Trophoblast cell (in vitro differentiated cells and primary cell): ENCODE measurements at regions not wholly inside any gene's neighbourhood (a gene's known extent, or its start where the extent isn't known, plus 50 kb on each side); places are given as distances from the start of the nearest gene placed in this dataset.

Experiments used
- DNase-seq, 2 donors: peaks; one replicate each; pipeline ENCODE4 v3.0.0-alpha.2; 2016
- H2AFZ ChIP-seq: 2 replicates; pipeline ENCODE4 v1.6.1; 2013; ENCODE audit warnings: low read length, moderate library complexity, mild to moderate bottlenecking; ENCODE audit not compliant: insufficient read depth, poor library complexity
- H2AK5ac ChIP-seq: 2 replicates; pipeline ENCODE4 v1.6.1; 2013; ENCODE audit warnings: mild to moderate bottlenecking, low read length
- H2BK120ac ChIP-seq: 2 replicates; pipeline ENCODE4 v1.6.1; 2013; ENCODE audit warnings: low read length, mild to moderate bottlenecking, moderate library complexity; ENCODE audit not compliant: insufficient read depth, poor library complexity
- H2BK12ac ChIP-seq: 2 replicates; pipeline ENCODE4 v1.6.1; 2013; ENCODE audit warnings: mild to moderate bottlenecking, low read length, moderate library complexity
- H2BK5ac ChIP-seq: 2 replicates; pipeline ENCODE4 v1.6.1; 2013; ENCODE audit warnings: low read length, low read depth, moderate library complexity, mild to moderate bottlenecking; ENCODE audit not compliant: poor library complexity
- H3K14ac ChIP-seq: 2 replicates; pipeline ENCODE4 v1.6.1; 2013; ENCODE audit warnings: mild to moderate bottlenecking, low read length
- H3K18ac ChIP-seq: 2 replicates; pipeline ENCODE4 v1.6.1; 2013; ENCODE audit warnings: mild to moderate bottlenecking, low read length
- H3K23ac ChIP-seq: 2 replicates; pipeline ENCODE4 v1.6.1; 2013; ENCODE audit warnings: low read length
- H3K27ac ChIP-seq: 2 replicates; pipeline ENCODE4 v1.5.1; 2013; ENCODE audit warnings: low read depth, mild to moderate bottlenecking, inconsistent platforms, low read length, moderate library complexity
- H3K27me3 ChIP-seq: 2 replicates; pipeline ENCODE4 v1.6.1; 2013; ENCODE audit warnings: inconsistent platforms, mild to moderate bottlenecking, low read length, moderate library complexity; ENCODE audit not compliant: insufficient read depth
- H3K36me3 ChIP-seq, 2 experiments: 1 replicate in 1 of 2; 2 replicates in 1 of 2; pipeline ENCODE4 v1.6.1; 2013; ENCODE audit warnings: low read length in 2 of 2, mild to moderate bottlenecking in 2 of 2, moderate library complexity in 1 of 2; ENCODE audit not compliant: insufficient read depth in 2 of 2, control insufficient read depth in 1 of 2
- H3K4ac ChIP-seq: 2 replicates; pipeline ENCODE4 v1.6.1; 2013; ENCODE audit warnings: low read depth, mild to moderate bottlenecking, low read length, moderate library complexity
- H3K4me1 ChIP-seq, 2 experiments: 1 replicate in 1 of 2; 2 replicates in 1 of 2; pipeline ENCODE4 v1.6.1; 2013; ENCODE audit warnings: low read length in 2 of 2, mild to moderate bottlenecking in 2 of 2, moderate library complexity in 1 of 2; ENCODE audit not compliant: insufficient read depth in 2 of 2, control insufficient read depth in 1 of 2
- H3K4me2 ChIP-seq: 2 replicates; pipeline ENCODE4 v1.6.1; 2013; ENCODE audit warnings: inconsistent platforms, mild to moderate bottlenecking, low read length, moderate library complexity
- H3K4me3 ChIP-seq: 2 replicates; pipeline ENCODE4 v1.5.1; 2013; ENCODE audit warnings: mild to moderate bottlenecking, low read depth, low read length, inconsistent platforms
- H3K79me1 ChIP-seq: one replicate; pipeline ENCODE4 v1.6.1; 2013; ENCODE audit warnings: low read length
- H3K79me2 ChIP-seq: 2 replicates; pipeline ENCODE4 v1.6.1; 2013; ENCODE audit warnings: low read length, mild to moderate bottlenecking; ENCODE audit not compliant: control insufficient read depth, insufficient read depth, poor library complexity
- H3K9ac ChIP-seq: 2 replicates; pipeline ENCODE4 v1.6.1; 2013; ENCODE audit warnings: mild to moderate bottlenecking, low read length
- H3K9me3 ChIP-seq: 2 replicates; pipeline ENCODE4 v1.6.1; 2013; ENCODE audit warnings: low read depth, mild to moderate bottlenecking, control low read depth, inconsistent platforms, low read length; ENCODE audit not compliant: insufficient read depth
- H4K12ac ChIP-seq: 2 replicates; pipeline ENCODE4 v1.6.1; 2013; ENCODE audit warnings: low read depth, mild to moderate bottlenecking, low read length, moderate library complexity
- H4K8ac ChIP-seq: 2 replicates; pipeline ENCODE4 v1.6.1; 2013; ENCODE audit warnings: low read depth, mild to moderate bottlenecking, low read length, moderate library complexity
- H4K91ac ChIP-seq: one replicate; pipeline ENCODE4 v1.6.1; 2013; ENCODE audit warnings: low read depth, mild to moderate bottlenecking, low read length, moderate library complexity
- WGBS: extraction: QIAGEN DNeasy Blood & Tissue Kit; methylation state at CpG from one replicate; pipeline ENCODE4 v1.1.7; 2013; ENCODE audit warnings: missing lambda C conversion rate; ENCODE audit not compliant: insufficient read length, insufficient coverage; ENCODE audit errors: extremely low coverage; 5-methylcytosine and 5-hydroxymethylcytosine counted together

- Histone ChIP-seq H4K91ac (no peak overlapping the region), H3K4me2 (no peak overlapping the region), H3K14ac (no peak overlapping the region), H3K36me3 (no peaks in the 10 kb centered on the region), H3K79me2 (no peaks in the 10 kb centered on the region), H3K23ac (no peak overlapping the region), H4K12ac (no peak overlapping the region), H2BK12ac (no peak overlapping the region), H2AFZ (no peak overlapping the region), H3K4ac (no peak overlapping the region), H3K9ac (no peak overlapping the region), H2BK5ac (no peak overlapping the region), H2BK120ac (no peak overlapping the region), H3K79me1 (no peaks in the 10 kb centered on the region), H3K18ac (no peak overlapping the region), H3K27me3 (no peaks in the 10 kb centered on the region), H3K4me3 (no peak overlapping the region), H2AK5ac (no peak overlapping the region), H3K9me3 (no peaks in the 10 kb centered on the region), H4K8ac (no peak overlapping the region), H3K27ac (no peak overlapping the region), H3K4me1 (no peaks in the 10 kb centered on the region)
- DNase-seq, result no peak
- no CpG with 5 or more reads among the region's 3 CpGs for WGBS
Measured at GRCh38 chr6:104218116-104218515, 641.6 kb downstream of the HACE1 start.

- Histone ChIP-seq H2BK12ac (no peak overlapping the region), H3K23ac (no peak overlapping the region), H2BK120ac (no peak overlapping the region), H2AFZ (no peak overlapping the region), H3K9me3 (no peaks in the 10 kb centered on the region), H3K4ac (no peak overlapping the region), H3K4me1 (no peaks in the 10 kb centered on the region), H3K9ac (no peak overlapping the region), H3K79me2 (no peaks in the 10 kb centered on the region), H3K18ac (no peak overlapping the region), H2AK5ac (no peak overlapping the region), H3K36me3 (no peaks in the 10 kb centered on the region), H4K91ac (no peak overlapping the region), H3K4me2 (no peak overlapping the region), H3K14ac (no peak overlapping the region), H3K79me1 (no peaks in the 10 kb centered on the region), H4K12ac (no peak overlapping the region), H2BK5ac (no peak overlapping the region), H3K27me3 (no peaks in the 10 kb centered on the region), H4K8ac (no peak overlapping the region), H3K27ac (no peak overlapping the region), H3K4me3 (no peak overlapping the region)
- no CpG with 5 or more reads among the region's 3 CpGs for WGBS
- DNase-seq, result no peak
Measured at GRCh38 chr6:104214901-104215300, 644.8 kb downstream of the HACE1 start.

GRCh38 chr6:104212977-104213668 lies 646.6 kb downstream of the HACE1 start:
- H2AFZ ChIP-seq, result no peak overlapping the region
- H3K14ac ChIP-seq, result no peak overlapping the region
- H2BK120ac ChIP-seq, result no peak overlapping the region
- no peak overlapping the region for H4K12ac ChIP-seq
- H3K27ac ChIP-seq, result no peak overlapping the region
- no peak overlapping the region for H3K18ac ChIP-seq
- DNase-seq, result no peak
- H3K9ac ChIP-seq, result no peak overlapping the region
- no peak overlapping the region for H2AK5ac ChIP-seq
- H3K27me3 ChIP-seq, result no peaks in the 10 kb centered on the region
- H3K79me2 ChIP-seq, result no peaks in the 10 kb centered on the region
- no peaks in the 10 kb centered on the region for H3K36me3 ChIP-seq
- H3K79me1 ChIP-seq, result no peaks in the 10 kb centered on the region
- H3K4me1 ChIP-seq, result no peaks in the 10 kb centered on the region
- H2BK12ac ChIP-seq, result no peak overlapping the region
- H4K91ac ChIP-seq, result no peak overlapping the region
- no peak overlapping the region for H2BK5ac ChIP-seq
- no peak overlapping the region for H3K4ac ChIP-seq
- H3K9me3 ChIP-seq, result no peaks in the 10 kb centered on the region
- H3K4me2 ChIP-seq, result no peak overlapping the region
- no peak overlapping the region for H4K8ac ChIP-seq
- H3K23ac ChIP-seq, result no peak overlapping the region
- no CpG with 5 or more reads among the region's 1 CpG for WGBS
- no peak overlapping the region for H3K4me3 ChIP-seq

GRCh38 chr6:104207635-104208034 lies 652.1 kb downstream of the HACE1 start:
- Histone ChIP-seq H3K14ac (no peak overlapping the region), H3K79me2 (no peaks in the 10 kb centered on the region), H4K91ac (no peak overlapping the region), H3K79me1 (no peaks in the 10 kb centered on the region), H3K4me2 (no peak overlapping the region), H3K9ac (no peak overlapping the region), H2AK5ac (no peak overlapping the region), H2BK5ac (no peak overlapping the region), H3K4ac (no peak overlapping the region), H3K27me3 (no peaks in the 10 kb centered on the region), H3K18ac (no peak overlapping the region), H3K36me3 (no peaks in the 10 kb centered on the region), H3K27ac (no peak overlapping the region), H3K23ac (no peak overlapping the region), H4K8ac (no peak overlapping the region), H3K4me1 (no peaks in the 10 kb centered on the region), H3K9me3 (no peaks in the 10 kb centered on the region), H3K4me3 (no peak overlapping the region), H4K12ac (no peak overlapping the region), H2BK120ac (no peak overlapping the region), H2AFZ (no peak overlapping the region), H2BK12ac (no peak overlapping the region)
- DNase-seq, result no peak
